BJ (cell line): ENCODE measurements at regions not wholly inside any gene's neighbourhood (a gene's known extent, or its start where the extent isn't known, plus 50 kb on each side); places are given as distances from the start of the nearest gene placed in this dataset.

ENCODE experiments used
- CTCF ChIA-PET: fragments of 350-600 bp; formaldehyde crosslinking; extraction: SDS; loops from one replicate; lab custom pipeline; 2021; ENCODE audit warnings: antibody characterized with exemption, inconsistent platforms; lab: Yijun Ruan, JAX
- POLR2A ChIA-PET: fragments of 300-600 bp; sonication (Branson Sonifier 250); formaldehyde crosslinking; extraction: SDS; loops from one replicate; lab custom pipeline; 2021; ENCODE audit warnings: antibody characterized with exemption; lab: Charles Lee
- DNase-seq: peaks from one replicate; pipeline ENCODE4 v3.0.0-alpha.2; 2011; ENCODE audit warnings: low read depth
- H3K27me3 ChIP-seq: 2 replicates; pipeline ENCODE4 v1.6.0; 2011; ENCODE audit warnings: low read length; ENCODE audit not compliant: control insufficient read depth, insufficient read depth
- H3K36me3 ChIP-seq: 2 replicates; pipeline ENCODE4 v1.5.1; 2011; ENCODE audit warnings: low read length; ENCODE audit not compliant: control insufficient read depth, insufficient read depth
- H3K4me3 ChIP-seq: 2 replicates; pipeline ENCODE4 v1.5.1; 2011; ENCODE audit warnings: low read depth, mild to moderate bottlenecking, control low read depth, low read length
- TF ChIP-seq, protein P1 (sequence below): IDR thresholded peaks from 2 replicates; pipeline ENCODE4 v1.5.1; 2011; ENCODE audit warnings: low read depth, mild to moderate bottlenecking, control low read depth, inconsistent platforms, low read length, moderate library complexity; ENCODE audit not compliant: insufficient read depth

DNA sequence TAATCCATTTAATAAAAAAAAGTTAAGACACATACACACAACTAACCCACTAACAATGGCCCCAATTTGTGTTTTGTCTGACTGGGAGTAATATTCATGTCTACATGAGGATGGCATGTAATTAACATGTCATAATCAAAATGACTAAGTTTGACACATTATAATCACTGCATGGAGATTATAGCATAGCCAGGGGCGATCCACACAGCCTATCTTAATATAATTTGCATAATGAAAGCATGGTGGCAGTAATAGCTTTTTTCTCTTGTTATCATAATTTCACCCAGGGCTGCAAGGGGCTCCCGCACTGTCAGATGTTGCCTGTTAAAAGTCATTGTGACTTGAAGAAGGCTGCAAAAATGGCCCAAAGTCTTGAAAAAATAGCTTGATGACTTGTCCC is 243.7 kb downstream of the SMAD2 start:
- TF ChIP-seq, protein P1, sequence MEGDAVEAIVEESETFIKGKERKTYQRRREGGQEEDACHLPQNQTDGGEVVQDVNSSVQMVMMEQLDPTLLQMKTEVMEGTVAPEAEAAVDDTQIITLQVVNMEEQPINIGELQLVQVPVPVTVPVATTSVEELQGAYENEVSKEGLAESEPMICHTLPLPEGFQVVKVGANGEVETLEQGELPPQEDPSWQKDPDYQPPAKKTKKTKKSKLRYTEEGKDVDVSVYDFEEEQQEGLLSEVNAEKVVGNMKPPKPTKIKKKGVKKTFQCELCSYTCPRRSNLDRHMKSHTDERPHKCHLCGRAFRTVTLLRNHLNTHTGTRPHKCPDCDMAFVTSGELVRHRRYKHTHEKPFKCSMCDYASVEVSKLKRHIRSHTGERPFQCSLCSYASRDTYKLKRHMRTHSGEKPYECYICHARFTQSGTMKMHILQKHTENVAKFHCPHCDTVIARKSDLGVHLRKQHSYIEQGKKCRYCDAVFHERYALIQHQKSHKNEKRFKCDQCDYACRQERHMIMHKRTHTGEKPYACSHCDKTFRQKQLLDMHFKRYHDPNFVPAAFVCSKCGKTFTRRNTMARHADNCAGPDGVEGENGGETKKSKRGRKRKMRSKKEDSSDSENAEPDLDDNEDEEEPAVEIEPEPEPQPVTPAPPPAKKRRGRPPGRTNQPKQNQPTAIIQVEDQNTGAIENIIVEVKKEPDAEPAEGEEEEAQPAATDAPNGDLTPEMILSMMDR = no peak
- no peak overlapping the region for H3K4me3 ChIP-seq
- DNase-seq = no peak
- ChIA-PET POLR2A (no interaction called here), CTCF (no interaction called here)
- no peaks in the 10 kb centered on the region for H3K27me3 ChIP-seq
- no peaks in the 10 kb centered on the region for H3K36me3 ChIP-seq

DNA sequence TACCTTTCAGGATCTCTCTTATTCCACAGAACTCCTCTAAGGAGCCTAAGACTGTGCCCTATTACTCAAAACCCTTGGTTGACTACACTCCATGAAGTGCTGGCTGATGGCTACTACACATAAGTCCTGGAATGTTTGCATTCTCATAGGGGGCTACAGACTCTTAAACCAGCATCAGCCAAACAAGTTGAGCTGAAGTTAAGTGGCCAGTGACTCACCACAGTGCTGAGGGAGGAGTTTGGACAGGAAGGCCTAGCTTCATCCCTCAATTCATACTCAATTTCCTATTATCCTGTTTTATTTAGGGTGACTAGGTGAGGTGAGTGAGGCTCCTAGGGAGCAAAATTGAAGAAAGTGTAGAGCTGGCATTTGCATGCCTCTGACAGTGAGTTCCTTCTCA is 246.7 kb downstream of the SMAD2 start:
- POLR2A ChIA-PET = no interaction called here
- CTCF ChIA-PET = interaction anchor here (0.6 kb wide), 1 partner anchor 87 kb away, joined by 3 read pairs; no protein-coding TSS in a partner anchor
- TF ChIP-seq, protein P1 = no peak

DNA sequence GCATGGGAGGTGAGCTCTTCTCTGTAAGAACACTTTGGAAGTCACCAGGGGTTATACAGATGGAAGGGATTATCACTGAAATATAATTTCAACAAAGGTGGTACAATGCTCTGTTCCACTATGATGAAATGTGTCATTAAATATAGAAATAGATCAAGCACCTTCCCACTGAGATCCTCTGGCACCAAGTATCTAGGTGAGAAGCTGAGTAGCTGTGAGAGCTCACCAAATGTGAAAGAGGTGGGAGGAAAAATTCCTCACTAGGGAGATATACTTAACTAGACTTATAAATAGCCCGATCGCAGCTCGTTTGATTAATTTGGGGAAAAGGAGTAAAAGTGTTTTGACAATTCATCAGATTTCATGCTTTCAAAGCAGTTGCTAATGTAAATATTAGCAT is 247.6 kb downstream of the SMAD2 start:
- H3K36me3 ChIP-seq = no peaks in the 10 kb centered on the region
- ChIA-PET POLR2A (no interaction called here), CTCF (no interaction called here)
- TF ChIP-seq, protein P1 = no peak
- no peak overlapping the region for H3K4me3 ChIP-seq
- no peak for DNase-seq
- no peaks in the 10 kb centered on the region for H3K27me3 ChIP-seq

More for the DNA sequence above, 246.7 kb downstream of the SMAD2 start:
- Histone ChIP-seq H3K27me3 (no peaks in the 10 kb centered on the region), H3K36me3 (no peaks in the 10 kb centered on the region), H3K4me3 (no peak overlapping the region)
- no peak for DNase-seq

DNA sequence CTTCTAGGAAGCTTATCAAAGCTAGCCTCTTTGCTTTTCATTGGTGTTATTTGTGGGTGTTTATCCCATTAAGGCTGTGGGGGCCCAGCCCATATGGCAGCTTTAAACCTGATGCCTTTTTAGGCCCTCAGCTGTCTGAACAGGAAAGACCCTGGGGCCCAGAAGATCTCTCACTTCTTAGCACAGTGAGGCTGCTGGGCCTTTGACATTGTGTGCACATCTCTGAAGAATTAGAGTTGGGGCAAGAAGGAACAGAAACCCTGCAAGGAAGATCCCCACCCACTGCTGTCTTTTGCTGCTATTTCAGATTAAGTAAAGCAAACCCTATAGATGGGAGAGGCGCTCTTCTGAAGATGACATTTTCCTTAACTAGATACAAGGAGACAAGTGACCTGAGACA is 250.0 kb downstream of the SMAD2 start:
- ChIA-PET POLR2A (no interaction called here), CTCF (no interaction called here)
- Histone ChIP-seq H3K27me3 (no peaks in the 10 kb centered on the region), H3K36me3 (no peaks in the 10 kb centered on the region), H3K4me3 (no peak overlapping the region)
- no peak for DNase-seq
- TF ChIP-seq, protein P1 = no peak

DNA sequence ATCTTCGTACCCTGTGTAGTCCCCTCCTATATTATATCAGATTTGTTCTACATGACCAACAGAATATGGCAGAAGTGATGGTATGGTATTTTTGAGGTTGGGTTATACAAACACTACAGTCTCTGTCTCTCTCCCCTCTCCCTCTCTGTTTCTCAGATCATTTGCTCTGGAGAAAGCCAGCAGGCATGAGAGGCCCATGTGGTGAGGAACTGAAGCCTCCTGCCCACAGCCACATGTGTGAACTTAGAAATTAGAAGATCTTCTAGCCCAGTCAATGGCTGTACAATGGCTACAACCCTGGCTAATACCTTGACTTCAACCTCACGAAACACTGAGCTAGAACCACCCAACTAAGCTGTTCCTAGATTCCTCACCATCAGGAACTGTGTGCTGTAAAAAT is 250.6 kb downstream of the SMAD2 start:
- H3K36me3 ChIP-seq = no peaks in the 10 kb centered on the region
- no peaks in the 10 kb centered on the region for H3K27me3 ChIP-seq
- TF ChIP-seq, protein P1 = no peak
- DNase-seq = no peak
- ChIA-PET POLR2A (no interaction called here), CTCF (no interaction called here)
- no peak overlapping the region for H3K4me3 ChIP-seq
